GM18861 (cell line): ENCODE measurements at regions not wholly inside any gene's neighbourhood (a gene's known extent, or its start where the extent isn't known, plus 50 kb on each side); places are given as distances from the start of the nearest gene placed in this dataset.
"Not testable (repeated sequence)": the region's sequence is repeated elsewhere in the genome, so short reads cannot be mapped to it uniquely, and the experiment has no call there.

Experiments
- ATAC-seq: cut with Tn5 transposase; IDR thresholded peaks from one replicate; pipeline ENCODE4 v1.9.1; 2021; ENCODE audit not compliant: unreplicated experiment

DNA sequence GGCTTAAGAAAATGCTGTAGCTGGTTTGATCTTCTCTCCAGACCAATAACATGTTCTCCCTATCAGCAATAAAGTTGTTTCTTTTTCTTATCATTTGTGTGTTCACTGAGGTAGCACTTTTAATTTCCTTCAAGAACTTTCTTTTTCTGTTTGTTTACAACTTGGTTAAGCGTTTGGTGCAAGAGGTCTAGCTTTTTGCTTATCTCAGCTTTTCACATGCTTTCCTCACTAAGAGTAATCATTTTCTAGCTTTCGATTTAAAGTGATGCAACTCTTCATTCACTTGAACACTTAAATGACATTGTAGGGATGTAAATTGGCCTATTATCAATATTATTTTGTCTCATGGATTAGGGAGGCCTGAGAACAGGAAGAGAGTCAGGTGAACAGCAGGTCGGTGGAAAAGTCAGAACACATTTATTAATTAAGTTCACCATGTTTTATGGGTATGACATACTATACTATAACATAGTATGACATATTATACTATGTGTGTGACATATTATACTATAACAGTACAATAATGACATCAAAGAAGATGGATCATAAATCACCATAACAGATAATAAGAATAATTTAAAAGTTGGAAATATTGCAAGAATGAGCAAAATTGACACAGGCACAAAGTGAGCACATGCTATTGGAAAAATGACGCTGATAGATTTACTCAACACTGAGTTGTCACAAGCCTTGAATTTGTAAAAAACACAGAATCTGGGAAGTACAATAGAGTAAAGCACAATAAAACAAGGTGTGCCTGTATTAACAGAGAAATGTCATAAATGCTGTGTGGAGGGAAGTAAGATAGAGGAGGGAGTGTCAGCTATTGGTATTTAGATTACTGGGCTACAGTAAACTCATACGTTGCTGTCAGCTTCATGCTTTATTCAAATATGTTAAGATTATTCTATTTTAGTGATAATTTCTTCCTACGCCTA lies 218.6 kb upstream of the SLC7A11 start:
- ATAC-seq: no peak

DNA sequence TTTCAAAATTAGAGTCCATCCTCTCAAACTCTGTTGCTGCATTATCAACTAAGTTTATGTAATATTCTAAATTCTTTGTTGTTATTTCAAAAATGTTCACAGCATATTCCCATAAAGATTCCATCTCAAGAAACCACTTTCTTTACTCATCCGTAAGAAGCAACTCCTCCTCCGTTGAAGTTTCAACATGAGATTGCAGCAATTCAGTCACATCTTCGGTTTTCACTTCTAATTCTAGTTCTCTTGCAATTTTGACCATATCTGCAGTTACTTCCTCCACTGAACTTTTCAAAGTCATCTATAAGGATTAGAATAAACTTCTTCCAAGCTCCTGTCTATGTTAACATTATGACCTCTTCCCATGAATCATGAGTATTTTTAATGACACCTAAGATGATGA lies 216.6 kb upstream of the SLC7A11 start:
- no peak for ATAC-seq

DNA sequence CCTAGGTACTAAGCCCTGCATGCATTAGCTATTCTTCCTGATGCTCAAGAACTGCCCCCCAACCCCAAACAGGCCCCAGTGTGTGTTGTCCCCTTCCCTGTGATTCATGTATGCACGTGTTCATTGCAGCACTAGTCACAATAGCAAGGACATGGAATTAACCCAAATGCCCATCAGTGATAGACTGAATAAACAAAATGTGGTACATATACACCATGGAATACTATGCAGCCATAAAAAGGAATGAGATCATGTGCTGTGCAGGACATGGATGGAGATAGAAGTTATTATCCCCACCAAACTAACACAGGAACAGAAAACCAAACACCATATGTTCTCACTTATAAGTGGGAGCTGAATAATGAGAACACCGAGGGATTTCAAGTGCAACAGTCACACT lies 214.2 kb upstream of the SLC7A11 start:
- not testable (repeated sequence) for ATAC-seq

DNA sequence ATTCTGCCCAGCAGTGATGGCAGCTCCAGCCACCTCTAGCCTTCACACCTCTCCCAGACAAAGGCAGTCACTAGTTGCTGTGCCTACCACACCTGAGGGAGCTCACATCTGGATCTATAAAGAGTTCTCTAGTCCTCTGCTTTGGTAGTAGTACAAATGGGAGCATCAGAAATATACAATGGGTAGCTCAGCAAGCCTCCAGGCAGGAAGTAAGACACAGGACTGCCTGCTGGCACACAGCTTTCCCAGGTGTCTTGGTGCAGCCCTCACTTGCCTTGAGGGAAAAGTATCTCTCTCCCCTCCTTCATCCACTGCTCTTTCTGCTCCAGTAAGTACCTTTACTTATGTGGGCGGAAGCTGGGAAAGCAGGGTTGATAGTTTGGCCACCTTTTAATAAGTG lies 212.9 kb upstream of the SLC7A11 start:
- no peak for ATAC-seq

DNA sequence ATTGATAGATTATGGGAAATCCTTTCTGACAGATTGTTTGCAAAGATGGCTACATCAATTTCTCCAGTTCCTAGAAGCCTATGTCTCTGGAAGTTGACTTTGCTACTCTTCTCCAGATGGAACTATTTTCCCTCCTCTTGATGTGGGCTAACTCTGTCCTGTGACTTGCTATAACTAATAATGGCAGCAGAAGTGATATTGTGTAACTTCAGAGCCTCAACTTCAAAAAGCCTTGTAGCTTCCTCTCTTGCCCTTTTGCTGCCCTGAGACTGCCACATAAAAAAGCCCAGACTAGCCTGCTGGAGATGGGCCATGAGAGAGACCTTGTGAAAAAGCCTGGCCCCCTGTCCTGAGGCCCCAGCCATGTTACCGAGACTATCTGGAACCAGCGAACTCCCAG lies 210.7 kb upstream of the SLC7A11 start:
- no peak for ATAC-seq

DNA sequence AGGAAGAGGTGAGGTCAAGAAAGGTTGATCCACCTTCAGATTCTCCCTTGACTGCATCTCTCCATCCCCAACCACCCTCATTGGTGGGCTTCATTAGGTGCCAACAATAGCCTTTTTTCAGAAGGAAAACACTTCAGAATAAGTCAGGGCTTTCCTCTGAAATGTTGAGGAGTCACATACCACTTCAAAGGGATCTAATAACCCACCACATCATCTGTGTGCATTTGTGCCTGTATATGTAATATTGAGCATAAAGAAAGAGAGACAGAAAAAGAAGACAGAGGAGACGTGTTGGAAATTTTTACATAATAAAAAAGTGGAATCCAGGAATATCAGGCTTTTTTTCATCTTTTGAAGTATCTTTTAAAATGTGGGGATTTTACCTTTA lies 209.1 kb upstream of the SLC7A11 start:
- no peak for ATAC-seq

DNA sequence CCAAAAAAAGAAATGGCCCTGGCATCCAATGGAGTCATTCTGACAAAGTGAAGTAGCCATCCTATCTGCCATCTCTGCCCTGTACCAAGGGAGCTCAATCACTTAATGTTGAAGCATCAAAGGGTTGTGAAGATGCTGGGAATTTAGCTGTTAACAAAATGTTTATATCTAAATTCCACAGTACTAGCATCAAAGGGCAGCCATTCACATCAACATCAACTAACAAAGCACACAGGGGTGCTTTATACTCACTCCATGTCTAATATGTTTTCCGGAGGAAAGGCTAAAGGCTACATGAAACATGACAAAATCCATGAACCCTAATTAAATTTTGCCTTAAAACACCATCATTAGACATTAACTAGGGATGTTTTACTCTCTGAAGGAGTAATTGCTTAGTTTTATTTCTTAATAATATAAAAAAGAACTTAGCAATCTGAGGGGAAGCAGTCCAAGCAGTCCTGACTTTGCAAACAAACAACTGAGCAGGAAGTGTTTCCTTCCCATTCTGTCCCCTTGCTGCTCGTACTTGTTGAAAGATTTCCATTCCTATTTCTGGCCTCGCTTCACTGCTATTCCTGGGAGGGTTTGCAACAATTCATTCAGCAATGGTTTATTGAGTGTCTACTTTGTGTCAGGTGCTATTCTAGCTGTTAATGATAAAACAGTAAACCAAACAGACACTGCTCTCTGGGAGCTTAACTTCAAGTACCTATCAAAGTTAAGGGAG lies 208.6 kb upstream of the SLC7A11 start:
- ATAC-seq: no peak

DNA sequence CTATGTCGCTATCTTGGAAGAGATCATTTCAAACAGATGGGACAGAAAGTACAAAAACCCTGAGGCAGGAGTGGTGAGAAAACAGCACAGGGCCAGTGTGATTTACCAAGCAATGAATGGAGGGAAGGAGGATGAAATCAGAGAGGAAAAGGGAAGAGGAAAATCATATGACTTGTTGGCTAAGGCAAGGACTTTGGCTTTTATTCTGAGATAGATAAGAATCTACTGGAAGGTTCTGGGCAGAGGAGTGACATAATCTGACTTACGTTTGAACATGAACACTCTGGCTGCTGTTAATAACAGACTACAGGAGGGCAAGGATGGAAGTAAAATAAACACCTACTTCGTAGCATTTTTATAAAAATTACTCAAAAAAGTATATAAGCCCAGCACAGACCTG lies 207.8 kb upstream of the SLC7A11 start:
- ATAC-seq: no peak

DNA sequence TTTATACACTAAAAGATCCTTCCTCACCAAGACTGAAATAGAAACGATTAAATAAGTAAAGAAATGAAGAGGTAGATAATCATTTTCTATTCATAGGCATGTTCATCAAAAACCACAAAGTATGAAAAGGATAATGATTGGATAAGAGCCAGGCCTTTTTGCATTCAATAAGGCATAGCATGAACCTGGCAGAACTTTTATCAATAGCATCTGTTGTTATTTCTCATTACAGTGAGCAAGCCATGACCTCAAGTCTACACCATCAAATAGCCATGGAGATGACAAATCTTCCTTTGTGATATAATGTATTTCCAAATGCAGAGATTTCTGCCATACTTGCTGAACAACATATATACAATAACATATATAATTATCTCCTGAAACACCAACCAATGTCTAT lies 206.0 kb upstream of the SLC7A11 start:
- ATAC-seq: no peak

DNA sequence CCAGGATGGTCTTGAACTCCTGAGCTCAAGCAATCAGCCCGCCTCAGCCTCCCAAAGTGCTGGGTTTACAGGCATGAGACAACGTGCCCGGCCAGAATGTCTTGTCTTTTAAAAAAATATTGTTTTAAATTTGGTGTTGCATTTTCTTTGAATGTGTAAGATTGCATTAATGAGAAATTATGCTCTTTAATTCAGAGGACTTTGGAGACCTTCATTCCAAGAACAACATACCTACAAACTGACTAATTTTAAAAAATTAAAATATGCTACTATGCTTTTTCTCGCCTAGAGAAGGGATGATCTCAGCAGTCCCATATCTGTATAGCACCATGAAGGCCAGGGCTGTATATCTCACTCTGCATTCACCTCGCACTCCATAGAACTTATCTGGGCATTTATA lies 204.3 kb upstream of the SLC7A11 start:
- no peak for ATAC-seq

DNA sequence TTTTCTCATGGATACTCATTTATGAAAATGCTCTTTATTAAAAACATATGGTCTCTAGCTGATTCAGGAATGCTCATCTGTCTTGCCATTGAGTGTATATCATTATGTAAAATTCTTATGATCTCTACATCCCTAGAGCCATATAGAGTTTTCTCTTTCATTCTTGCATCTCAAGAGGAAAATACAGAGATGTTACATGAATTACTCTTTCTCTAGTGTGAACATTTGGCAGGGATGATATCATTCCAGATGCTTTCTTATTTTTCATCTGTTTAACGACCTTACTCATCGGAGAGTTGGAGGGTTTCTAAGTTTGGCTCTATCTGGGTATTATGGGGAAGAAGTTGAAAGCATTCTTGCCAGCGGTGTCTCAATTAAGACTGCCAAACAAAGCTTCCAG lies 202.9 kb upstream of the SLC7A11 start:
- no peak for ATAC-seq

DNA sequence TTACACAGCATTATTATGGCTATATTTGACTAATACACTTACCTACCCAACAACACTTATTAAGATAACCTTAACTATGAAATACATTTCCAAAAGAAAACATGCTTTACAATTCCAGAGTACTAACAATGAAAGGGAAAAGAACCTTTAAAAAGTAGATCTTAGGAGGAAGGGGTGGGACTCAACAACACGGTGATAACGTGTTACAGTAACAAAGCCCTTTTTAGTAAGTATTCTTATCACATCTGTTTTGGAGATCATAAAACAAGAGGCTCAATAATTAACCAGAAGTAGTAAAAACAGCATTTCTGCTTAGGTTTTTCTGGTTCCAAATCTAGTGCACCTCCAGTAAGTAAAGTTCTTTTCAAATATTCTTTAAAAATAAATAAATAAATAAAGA lies 202.1 kb upstream of the SLC7A11 start:
- no peak for ATAC-seq

DNA sequence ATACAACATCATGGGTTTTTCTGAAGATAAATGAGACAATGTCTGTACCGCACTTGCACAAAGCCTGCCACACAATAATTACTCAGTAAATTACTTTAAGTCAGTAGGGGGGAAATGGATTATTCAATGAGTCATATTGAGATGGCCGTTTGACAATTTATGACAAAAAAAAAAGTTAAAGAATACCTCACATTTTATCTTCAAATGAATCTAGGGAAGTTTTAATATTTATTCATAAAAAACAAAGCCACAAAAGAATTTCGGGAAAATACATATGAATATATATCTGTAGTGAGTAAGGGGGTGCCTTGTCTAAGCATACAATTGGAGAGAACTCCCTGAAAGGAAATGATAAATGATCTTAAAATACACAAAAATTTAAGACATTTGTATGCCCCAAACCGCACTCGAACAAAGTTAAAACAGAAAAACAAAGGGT lies 197.0 kb upstream of the SLC7A11 start:
- no peak for ATAC-seq

DNA sequence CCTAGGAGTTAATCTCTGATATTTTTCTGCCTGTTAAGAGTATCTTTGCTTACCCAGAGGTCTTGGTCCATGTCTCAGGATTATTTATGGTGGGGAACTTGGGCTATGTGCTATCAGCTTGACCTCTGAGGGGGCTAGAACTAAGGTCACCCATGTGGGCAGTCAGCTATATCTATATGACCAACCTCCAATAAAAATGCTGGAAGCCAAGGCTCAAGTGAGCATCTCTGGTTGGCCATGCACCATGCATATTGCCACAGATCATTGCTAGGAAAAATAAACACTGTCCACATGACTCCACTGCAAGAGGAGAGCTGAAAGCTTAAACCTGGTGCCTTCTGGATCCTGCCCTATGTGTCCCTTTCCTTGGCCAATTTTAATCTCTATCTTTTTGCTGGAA lies 196.5 kb upstream of the SLC7A11 start:
- no peak for ATAC-seq

DNA sequence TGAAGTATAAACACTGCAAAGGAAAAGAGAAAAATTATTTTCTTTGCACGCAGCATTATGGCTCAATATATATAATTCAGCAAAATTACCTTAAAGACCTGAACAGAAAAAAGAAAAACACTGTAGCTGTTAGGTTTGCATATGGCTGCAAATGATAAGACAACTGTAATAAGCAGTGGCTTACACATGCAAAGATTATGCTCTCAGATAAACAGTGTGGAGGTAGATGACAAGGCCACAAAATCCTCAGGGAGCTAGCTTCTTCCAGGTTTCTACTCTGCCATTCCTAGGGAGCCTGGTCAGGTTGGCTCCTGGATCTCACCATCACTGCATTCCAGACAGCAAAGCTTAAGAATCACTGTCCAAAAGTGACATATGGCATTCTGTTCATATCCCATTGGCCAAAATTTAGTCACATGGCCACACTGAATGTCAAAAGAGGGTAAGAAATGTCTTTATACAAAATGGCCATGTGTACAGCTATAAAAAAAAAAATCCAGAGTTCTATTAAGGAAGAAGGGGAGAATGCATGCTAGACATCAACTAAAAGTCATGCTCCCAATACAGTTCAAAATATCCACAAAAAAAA lies 195.2 kb upstream of the SLC7A11 start:
- ATAC-seq: no peak

DNA sequence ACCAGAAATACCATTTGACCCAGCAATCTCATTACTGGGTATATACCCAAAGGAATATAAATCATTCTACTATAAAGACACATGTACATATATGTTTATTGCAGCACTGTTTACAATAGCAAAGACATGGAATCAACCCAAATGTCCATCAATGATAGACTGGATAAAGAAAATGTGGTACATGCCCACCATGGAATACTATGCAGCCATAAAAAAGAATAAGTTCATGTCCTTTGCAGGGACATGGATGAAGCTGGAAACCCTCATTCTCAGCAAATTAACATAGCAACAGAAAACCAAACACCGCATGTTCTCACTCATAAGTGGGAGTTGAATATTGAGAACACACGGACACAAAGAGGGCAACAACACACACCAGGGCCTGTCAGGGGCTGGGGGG lies 193.6 kb upstream of the SLC7A11 start:
- ATAC-seq: not testable (repeated sequence)

DNA sequence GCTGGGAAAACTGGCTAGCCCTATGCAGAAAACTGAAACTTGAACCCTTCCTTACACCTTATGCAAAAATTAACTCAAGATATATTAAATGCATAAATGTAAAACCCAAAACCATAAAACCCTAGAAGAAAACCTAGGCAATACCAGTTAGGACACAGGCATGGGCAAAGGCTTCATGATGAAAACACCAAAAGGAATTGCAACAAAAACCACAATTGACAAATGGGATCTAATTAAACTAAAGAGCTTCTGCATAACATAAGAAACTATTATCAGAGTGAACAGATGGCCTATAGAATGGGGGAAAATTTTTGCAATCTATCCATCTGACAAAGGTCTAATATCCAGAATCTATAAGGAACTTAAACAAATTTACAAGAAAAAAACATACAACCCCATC lies 192.9 kb upstream of the SLC7A11 start:
- not testable (repeated sequence) for ATAC-seq

DNA sequence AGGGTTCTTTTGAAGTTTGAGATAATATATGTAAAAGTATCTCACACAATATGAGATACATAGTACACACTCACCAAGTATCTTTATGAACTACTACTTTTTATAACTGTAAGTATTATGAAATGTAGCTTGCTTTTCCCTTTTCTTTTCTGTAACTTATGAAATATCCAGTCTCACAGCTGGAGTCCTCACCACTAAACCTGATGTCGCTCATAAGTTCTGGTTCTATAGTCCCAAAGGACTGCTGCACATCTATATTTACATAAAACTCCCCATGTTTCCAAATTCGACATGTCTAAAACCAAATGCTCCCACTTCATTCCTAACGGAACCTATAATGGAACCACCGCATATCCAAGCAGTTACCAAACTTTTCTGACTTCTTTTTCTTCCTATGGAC lies 186.5 kb upstream of the SLC7A11 start:
- no peak for ATAC-seq

DNA sequence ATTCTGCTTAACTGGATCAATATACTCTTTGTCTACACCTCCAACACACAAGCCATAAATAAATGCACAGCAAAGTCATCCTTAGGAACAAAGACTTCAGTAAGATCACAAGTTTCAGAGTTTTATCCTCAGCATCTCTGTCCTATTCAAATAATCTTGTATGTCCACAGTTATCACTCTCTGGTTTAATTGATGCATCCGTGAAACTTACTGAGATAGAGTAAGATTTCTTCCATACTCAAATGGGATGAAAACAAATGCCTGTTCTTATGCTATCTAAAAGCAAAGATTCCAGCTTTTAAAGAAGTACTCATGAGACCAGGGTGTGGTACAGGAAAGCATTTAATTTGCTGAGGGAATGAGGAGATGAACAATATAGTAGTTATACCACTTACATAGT lies 184.6 kb upstream of the SLC7A11 start:
- no peak for ATAC-seq

DNA sequence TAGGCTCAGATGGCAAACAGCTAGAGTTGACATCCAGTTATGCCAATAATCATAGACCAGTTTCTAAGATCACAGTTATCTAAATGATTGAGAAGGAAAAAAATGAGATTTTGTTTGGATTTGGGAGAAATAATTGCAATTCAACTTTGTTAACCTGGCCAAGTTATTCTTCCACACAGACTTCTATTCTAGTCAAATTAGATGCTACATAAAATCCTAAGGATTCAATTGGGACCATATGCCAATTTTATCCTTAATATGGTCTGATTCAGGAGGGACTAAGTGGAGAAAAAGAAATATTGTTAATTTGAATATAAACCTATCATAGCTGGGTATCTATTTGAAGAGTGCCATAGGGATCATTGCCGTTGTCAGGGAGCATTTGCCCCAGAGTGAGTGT lies 178.3 kb upstream of the SLC7A11 start:
- no peak for ATAC-seq

DNA sequence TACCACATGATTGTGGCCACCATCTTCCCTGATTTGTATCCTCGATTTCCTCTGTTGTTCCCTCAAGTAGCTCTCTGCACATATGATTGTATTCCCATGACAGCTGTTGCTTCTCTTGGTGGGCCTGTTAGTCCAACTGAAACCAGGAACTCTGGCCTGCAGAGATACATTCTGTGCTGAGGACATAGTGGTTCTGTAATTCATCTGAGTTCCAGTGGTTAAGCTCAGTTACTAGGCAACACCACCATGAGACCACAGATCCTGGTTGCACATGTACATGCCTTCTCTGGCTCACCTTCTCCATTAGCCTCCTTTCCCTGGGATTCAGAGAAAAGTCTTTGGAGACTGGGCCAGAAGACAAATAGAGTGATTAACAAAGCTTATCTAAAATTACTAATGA lies 172.1 kb upstream of the SLC7A11 start:
- ATAC-seq: no peak

DNA sequence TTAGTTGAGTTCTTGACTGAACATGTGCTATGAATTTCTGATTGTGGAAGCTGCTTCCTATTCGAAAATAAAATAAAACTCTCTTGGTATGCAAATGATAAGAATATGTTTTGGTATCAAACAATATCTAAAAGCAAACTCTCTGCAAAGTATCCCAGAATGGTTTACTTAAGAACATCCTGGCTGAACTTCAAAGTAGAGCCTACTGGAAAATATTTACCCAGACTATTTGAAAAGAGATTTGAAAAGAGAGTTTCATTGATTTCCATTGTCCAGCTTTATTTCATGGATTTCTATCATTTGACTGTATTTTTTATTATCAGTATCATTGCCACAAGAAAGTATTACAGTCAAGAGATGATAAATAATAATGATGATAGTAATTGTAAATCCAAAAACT lies 171.1 kb upstream of the SLC7A11 start:
- ATAC-seq: no peak
